ENCODE measurements at regions not wholly inside any gene's neighbourhood (a gene's known extent, or its start where the extent isn't known, plus 50 kb on each side); places are given as distances from the start of the nearest gene placed in this dataset.

GRCh38 chr10:130372866-130373265 is 236.7 kb downstream of the GLRX3 start:
- TF ChIP-seq CTCF (IDR thresholded peaks at IDR 0.05) (no peak), POLR2A (IDR thresholded peaks at IDR 0.05) (no peak)
- no peaks in the 10 kb centered on the region for H3K27me3 ChIP-seq
- H3K9me3 ChIP-seq: no peaks in the 10 kb centered on the region
- H3K36me3 ChIP-seq: no peaks in the 10 kb centered on the region
- H3K4me3 ChIP-seq: no peak overlapping the region
- H3K27ac ChIP-seq: no peak overlapping the region
- intact Hi-C loops (cut with DNase I; ENCODE audit: low total_unique reads): no loop called here
- no peaks in the 10 kb centered on the region for H3K4me1 ChIP-seq
- no peak for DNase-seq

- TF ChIP-seq CTCF (IDR thresholded peaks at IDR 0.05) (no peak), POLR2A (IDR thresholded peaks at IDR 0.05) (no peak)
- H3K9me3 ChIP-seq: no peaks in the 10 kb centered on the region
These were observed 241.9 kb downstream of the GLRX3 start for GRCh38 chr10:130377986-130378540.

GRCh38 chr10:130378556-130379400 is 242.6 kb downstream of the GLRX3 start:
- H3K27me3 ChIP-seq: no peaks in the 10 kb centered on the region
- intact Hi-C loops (cut with DNase I; ENCODE audit: low total_unique reads): no loop called here
- no peak for DNase-seq

More at GRCh38 chr10:130377986-130378540, 241.9 kb downstream of the GLRX3 start:
- H3K36me3 ChIP-seq: no peaks in the 10 kb centered on the region
- H3K4me3 ChIP-seq: no peak overlapping the region
- DNase-seq: no peak
- no peaks in the 10 kb centered on the region for H3K27me3 ChIP-seq
- no peak overlapping the region for H3K27ac ChIP-seq
- intact Hi-C loops (cut with DNase I; ENCODE audit: low total_unique reads): no loop called here
- no peaks in the 10 kb centered on the region for H3K4me1 ChIP-seq

GRCh38 chr10:130380056-130380455 is 243.9 kb downstream of the GLRX3 start:
- DNase-seq: no peak

More at GRCh38 chr10:130378556-130379400, 242.6 kb downstream of the GLRX3 start:
- Histone ChIP-seq H3K9me3 (no peaks in the 10 kb centered on the region), H3K36me3 (no peaks in the 10 kb centered on the region), H3K27ac (no peak overlapping the region), H3K4me3 (no peak overlapping the region), H3K4me1 (no peaks in the 10 kb centered on the region)
- TF ChIP-seq POLR2A (IDR thresholded peaks at IDR 0.05) (no peak), CTCF (IDR thresholded peaks at IDR 0.05) (no peak)

More at GRCh38 chr10:130380056-130380455, 243.9 kb downstream of the GLRX3 start:
- no peaks in the 10 kb centered on the region for H3K9me3 ChIP-seq
- TF ChIP-seq CTCF (IDR thresholded peaks at IDR 0.05): no peak
- no peak for TF ChIP-seq POLR2A (IDR thresholded peaks at IDR 0.05)
- H3K27ac ChIP-seq: no peak overlapping the region
- intact Hi-C loops (cut with DNase I; ENCODE audit: low total_unique reads): no loop called here
- no peaks in the 10 kb centered on the region for H3K27me3 ChIP-seq
- H3K4me1 ChIP-seq: no peaks in the 10 kb centered on the region
- H3K36me3 ChIP-seq: no peaks in the 10 kb centered on the region
- H3K4me3 ChIP-seq: no peak overlapping the region
